GM13977 (cell line): ENCODE measurements at regions not wholly inside any gene's neighbourhood (a gene's known extent, or its start where the extent isn't known, plus 50 kb on each side); places are given as distances from the start of the nearest gene placed in this dataset.
"Not testable (repeated sequence)": the region's sequence is repeated elsewhere in the genome, so short reads cannot be mapped to it uniquely, and the experiment has no call there.

Source experiments
- DNase-seq: peaks from one replicate; pipeline ENCODE4 v3.0.0; 2012; ENCODE audit warnings: low spot score
- in situ Hi-C: fragments of 300-500 bp; cut with MboI; formaldehyde crosslinking; loops from one replicate; pipeline ENCODE4 v1.12.0; 2022; ENCODE audit warnings: low sequenced_read_pairs, low pct_unique_long_range_greater_than_20kb, mixed read lengths, inconsistent platforms; ENCODE audit not compliant: unreplicated experiment
- TF ChIP-seq, protein P1 (sequence below): IDR thresholded peaks from 2 replicates; pipeline ENCODE4 v1.5.1; 2012; ENCODE audit warnings: mild to moderate bottlenecking, control low read depth; ENCODE audit not compliant: insufficient read depth; ENCODE audit errors: extremely low read depth, missing control alignments

DNA sequence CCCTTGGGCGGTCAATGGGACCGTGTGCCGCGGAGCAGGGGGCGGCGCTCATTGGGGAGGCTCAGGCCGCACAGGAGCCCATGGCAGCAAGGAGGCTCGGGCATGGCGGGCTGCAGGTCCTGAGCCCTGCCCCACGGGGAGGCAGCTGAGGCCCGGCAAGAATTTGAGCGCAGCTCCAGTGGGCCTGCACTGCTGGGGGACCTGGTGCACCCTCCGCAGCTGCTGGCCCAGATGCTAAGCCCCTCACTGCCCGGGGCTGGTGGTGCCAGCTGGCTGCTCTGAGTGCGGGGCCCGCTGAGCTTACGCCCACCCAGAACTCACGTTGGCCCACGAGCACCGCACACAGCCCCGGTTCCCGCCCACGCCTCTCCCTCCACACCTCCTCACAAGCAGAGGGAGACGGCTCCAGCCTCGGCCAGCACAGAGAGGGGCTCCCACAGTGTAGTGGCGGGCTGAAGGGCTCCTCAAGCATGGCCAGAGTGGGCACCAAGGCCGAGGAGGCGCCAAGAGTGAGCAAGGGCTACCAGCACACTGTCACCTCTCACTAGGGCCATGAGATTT, 141.1 kb upstream of the OR13F1 start:
- TF ChIP-seq, protein P1, sequence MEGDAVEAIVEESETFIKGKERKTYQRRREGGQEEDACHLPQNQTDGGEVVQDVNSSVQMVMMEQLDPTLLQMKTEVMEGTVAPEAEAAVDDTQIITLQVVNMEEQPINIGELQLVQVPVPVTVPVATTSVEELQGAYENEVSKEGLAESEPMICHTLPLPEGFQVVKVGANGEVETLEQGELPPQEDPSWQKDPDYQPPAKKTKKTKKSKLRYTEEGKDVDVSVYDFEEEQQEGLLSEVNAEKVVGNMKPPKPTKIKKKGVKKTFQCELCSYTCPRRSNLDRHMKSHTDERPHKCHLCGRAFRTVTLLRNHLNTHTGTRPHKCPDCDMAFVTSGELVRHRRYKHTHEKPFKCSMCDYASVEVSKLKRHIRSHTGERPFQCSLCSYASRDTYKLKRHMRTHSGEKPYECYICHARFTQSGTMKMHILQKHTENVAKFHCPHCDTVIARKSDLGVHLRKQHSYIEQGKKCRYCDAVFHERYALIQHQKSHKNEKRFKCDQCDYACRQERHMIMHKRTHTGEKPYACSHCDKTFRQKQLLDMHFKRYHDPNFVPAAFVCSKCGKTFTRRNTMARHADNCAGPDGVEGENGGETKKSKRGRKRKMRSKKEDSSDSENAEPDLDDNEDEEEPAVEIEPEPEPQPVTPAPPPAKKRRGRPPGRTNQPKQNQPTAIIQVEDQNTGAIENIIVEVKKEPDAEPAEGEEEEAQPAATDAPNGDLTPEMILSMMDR: no peak
- no peak for DNase-seq
- in situ Hi-C loops: no loop called here

DNA sequence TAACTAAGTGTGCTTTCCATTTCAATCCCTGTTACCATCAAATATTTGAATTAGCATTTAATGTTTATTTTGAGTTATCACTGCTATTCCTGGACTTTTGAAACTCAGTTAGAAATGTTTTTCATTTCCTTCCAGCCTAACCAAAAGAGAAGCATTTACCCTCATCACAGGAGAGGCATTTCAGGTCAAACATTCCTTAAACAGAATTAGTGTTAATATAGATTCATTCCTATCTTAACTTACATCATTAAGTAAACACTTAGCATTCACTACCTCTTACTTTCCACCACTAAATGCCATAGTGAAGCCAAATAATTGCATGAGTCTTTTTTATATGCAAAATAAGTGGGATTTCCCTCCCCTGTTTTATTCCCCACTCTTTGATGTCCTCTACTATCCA, 136.6 kb upstream of the OR13F1 start:
- TF ChIP-seq, protein P1: no peak
- DNase-seq: no peak
- in situ Hi-C loops: no loop called here

DNA sequence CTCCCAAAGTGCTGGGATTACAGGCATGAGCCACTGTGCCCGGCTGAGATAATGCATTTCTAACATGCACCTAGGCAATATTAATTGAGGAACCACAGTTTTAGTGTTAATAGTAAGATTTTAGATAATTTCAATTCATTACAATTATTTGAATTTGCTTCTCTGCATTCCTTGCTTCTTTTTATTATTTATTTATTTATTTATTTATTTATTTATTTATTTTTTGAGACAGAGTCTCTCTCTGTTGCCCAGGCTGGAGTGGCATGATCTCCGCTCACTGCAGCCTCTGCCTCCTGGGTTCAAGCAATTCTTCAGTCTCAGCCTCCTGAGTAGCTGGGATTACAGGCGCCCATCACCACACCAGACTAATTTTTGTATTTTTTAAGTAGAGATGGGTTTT, 135.7 kb upstream of the OR13F1 start:
- in situ Hi-C loops, DNase-seq: not testable (repeated sequence)

DNA sequence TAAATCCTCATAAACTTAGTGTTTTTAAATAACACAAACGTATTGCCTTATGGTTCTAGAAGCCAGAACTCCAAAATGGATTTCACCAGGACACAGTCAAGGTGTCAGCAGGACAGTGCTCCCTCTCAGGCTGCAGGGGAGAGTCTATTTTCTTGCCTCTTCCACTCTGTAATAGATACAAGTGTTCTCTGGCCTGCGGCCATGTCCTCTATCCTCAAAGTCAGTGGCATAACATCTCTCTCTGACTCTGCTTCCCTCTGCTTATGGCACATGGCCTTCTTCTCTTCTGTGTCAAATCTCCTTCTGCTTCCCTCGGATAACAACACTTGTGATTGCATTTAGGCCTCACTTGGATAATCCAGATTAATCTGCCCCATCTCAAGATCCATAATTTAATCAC, 129.4 kb upstream of the OR13F1 start:
- DNase-seq: no peak
- TF ChIP-seq, protein P1: no peak
- in situ Hi-C loops: no loop called here

DNA sequence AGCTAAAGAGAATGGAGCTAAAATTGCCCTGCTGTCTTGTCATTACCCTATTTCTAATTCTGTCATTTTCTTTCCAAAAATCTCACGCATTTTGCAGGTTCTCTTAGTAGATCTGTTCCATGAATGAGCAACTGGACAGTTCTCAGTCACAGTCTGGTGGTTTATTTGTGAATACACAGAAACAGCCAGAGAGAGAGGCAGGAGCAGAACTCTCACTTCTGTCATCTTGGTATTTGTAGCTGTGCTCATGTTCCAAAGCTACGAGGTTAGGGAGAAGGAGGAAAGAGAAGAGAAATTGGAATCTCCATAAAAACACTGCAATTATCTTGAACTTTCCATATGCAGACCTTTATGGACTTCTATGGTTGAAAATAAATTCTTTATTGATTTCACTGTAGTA, 118.0 kb upstream of the OR13F1 start:
- TF ChIP-seq, protein P1: no peak
- in situ Hi-C loops: no loop called here

GRCh38 chr9:104386425-104387069, 117.5 kb upstream of the OR13F1 start:
- peak; percentile 19 for DNase-seq
- in situ Hi-C loops: no loop called here
- TF ChIP-seq, protein P1: peak; percentile 59

More for the DNA sequence above, 118.0 kb upstream of the OR13F1 start:
- no peak for DNase-seq

- TF ChIP-seq, protein P1: no peak
- in situ Hi-C loops: no loop called here
- DNase-seq: no peak
Observed at GRCh38 chr9:104388071-104388470, 116.0 kb upstream of the OR13F1 start.
